HG03095 (cell line): ENCODE measurements at regions not wholly inside any gene's neighbourhood (a gene's known extent, or its start where the extent isn't known, plus 50 kb on each side); places are given as distances from the start of the nearest gene placed in this dataset.

Experiments used
- ATAC-seq: cut with Tn5 transposase; IDR thresholded peaks from one replicate; pipeline ENCODE4 v1.9.1; 2021; ENCODE audit warnings: moderate library complexity; ENCODE audit not compliant: unreplicated experiment

DNA sequence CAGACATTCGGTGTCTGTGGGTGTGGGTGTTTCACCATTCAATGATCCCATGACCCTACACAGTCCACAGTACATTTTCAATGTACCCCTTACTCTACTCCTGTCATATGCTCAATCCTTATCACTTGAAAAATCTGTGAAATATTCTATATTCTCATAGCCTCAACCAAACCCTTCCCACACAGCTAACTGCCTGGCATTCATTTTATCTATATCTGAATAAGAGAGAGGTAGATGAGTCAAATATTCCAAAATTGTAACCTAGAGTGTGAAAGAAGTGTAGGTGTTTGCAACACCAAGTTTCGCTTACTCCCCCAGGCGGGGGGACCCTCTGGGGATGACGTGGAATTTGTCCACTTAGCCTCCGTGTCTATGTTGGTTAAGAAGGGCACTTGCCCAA lies 354.8 kb downstream of the ETS1 start:
- ATAC-seq, result no peak

DNA sequence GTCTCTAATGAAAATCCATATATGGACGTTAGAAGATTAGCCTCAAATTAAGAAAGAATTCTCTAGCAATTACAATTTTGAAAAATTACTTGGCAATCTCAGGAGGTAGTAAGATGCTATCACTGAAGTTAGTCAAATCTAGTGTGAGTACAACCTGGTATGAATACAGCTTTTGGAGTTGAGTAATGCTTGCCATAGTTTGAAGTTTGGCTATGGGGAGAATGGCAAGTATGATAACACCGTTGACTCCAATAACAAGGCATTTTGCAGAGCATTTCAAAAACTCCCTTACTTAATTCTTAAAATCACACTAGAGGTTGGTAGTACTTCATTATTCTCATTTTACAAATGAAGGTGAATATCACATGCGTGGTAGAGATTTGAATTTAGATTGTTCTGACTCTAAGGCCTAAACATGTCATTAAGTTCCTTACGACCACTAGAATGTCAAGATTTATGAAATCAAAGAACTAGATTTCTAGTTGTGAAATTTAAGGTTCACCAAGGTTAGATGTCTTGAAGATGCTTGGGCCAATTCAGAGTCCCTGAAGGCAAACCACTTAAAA lies 355.4 kb downstream of the ETS1 start:
- no peak for ATAC-seq

DNA sequence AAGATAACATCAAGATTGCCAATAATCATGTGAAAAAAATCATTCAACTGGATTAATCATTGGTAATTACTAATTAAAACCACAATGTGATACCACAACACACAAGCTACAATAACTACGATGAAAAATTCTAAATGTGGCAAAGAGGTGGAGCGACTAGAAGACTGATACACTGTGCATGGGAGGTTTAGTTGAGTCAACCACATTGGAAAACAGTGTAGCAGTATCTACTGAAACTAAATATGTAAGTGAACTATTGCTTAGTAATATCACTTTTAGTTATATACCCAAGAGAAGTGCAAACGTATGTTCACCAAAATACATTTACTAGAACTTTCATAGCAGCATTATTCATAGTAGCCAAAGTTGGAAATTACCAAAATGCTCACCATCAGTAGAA lies 359.9 kb downstream of the ETS1 start:
- ATAC-seq, result no peak

DNA sequence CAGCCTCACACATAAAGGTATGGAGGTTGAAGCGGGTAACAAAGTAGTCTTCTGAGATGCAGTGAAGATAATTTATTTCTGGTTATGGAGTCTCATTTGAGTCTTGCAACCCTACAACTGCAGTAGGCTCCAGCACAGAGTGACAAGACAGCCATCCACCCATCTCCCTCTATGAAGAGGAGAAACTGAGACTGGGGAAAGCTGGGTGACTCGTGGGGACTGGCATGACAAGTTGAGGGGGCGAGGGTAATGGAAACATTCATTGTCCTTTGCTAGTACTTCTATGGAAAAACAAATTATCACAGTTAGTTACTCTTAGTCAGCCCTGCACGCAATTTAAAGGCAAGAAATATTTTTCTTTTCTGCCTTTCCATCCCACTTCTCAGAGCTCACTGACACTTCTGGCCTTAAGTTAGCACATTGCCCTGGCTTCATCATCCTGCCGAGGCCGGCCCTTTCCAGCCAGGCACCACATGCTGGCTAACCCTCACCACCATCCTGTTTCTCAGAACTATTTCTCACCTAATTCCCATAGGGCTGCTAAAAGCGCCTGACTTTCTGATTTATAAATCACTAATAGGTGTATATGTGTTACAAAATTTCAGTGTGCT lies 361.1 kb downstream of the ETS1 start:
- ATAC-seq, result no peak

DNA sequence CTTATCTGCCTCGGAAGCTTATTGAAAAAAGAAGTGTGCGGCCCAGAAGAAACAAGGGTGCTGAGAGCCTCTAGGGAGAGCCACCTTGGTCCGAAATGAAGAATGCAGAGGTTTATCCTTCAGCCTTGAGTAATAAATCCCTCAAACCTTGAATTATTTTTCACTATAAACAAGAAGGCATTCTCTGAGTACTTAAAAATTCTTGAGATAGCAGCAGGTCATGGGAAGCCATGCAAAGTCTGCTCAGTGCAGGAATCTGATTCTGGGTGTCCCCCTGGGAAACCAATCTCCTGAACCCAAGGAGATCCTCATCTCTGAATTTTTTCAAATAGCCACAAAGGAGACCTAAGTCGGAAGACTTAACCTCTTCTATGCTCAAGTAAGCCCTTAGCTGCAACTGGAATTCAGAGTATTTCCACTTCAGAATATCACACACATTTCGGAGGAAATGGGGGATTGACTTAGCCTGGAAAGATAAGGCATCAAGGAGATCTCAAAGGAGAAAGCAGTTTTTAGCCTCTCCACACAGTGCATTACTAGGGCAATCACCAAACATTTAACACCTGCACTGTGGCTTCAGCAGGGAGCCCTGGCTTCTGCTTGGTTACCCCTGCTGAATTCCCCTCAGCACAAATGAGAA lies 365.0 kb downstream of the ETS1 start:
- no peak for ATAC-seq

DNA sequence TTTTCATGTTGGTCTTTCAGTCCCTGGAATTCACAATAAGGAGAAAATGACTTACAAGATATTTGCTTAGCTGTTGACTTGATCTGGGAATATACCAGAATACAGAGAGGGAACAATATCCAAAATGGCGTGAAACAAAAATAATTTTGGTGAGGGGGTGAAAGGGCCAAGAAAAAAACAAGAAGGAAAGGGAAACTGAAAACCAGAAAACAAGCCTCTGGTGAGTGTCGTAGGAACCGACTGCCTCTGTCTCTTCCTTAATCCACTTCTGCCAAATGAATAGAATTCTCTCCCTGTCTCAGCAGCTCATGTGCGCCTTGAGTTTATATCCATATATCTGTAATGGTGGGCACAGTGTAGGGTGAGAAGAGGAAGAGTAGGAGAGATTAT lies 367.6 kb downstream of the ETS1 start:
- ATAC-seq, result no peak

DNA sequence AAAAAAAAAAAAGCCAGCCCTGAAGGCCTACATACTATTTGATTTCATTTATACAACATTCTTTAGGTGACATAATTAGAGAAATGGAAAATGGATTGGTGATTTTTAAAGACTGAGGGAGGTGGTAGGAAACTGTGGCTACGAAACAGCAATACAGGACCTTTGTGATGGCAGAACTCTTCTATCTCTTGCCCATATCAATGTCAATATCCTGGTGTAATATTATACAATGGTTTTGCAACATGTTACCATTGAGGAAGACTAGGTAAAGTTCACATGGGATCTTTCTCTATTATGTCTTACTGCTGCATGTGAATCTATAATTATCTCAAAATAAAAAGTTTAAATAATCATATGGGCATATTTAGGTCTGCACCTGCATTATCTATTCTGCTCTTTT lies 371.2 kb downstream of the ETS1 start:
- ATAC-seq, result no peak

DNA sequence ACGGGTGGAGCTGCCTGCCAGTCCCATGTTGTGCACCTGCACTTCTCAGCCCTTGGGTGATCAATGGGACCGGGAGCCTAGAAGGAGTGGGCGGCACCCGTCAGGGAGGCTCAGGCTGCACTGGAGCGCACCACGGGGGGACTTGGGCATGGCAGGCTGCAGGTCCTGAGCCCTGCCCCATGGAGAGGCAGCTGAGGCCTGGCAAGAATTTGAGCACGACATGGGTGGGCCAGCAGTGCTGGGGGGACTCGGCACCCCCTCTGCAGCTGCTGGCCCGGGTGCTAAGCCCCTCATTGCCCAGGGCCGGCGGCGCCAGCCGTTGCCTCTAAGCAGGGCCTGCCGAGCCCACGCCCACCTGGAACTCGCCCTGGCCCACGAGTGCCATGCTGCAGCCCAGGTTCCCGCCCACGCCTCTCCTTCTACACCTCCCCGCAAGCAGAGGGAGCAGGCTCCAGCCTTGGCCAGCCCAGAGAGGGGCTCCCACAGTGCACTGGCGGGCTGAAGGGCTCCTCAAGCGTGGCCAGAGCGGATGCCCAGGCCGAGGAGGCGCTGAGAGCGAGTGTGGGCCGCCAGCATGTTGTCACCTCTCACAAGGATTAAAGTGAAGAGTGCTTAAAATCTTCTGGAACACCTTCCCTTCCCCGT lies 372.0 kb downstream of the ETS1 start:
- ATAC-seq, result no peak

DNA sequence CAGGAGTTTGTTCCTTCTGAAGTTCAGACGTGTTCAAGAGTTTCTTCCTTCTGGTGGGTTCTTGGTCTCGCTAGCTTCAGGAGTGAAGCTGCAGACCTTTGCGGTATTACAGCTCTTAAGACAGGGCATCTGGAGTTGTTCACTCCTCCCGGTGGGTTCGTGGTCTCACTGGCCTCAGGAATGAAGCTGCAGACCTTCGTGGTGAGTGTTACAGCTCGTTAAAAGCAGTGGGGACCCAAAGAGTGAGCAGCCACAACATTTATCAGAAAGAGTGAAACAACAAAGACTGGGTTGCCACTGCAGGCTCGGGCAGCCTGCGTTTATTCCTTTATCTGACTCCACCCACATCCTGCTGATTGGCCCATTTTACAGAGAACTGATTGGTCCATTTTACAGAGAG lies 373.1 kb downstream of the ETS1 start:
- ATAC-seq, result no peak

DNA sequence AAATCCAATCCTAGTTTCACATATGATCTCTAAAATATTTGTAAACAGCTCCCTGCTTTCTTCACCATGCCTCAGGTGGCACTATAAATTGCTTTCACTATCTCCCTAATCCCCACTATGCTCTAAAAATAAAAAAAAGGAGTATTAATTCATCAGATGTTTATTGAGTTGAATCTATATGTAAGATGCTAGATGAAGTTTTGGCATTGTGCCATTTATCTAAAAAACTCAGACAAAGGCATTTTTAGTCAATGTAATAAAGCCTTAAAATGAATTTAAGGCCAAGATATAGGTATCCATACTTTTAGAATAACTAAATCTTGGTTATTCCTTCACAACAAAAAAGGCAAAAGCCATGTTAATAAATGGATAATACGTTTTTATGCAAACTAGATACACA lies 373.9 kb downstream of the ETS1 start:
- no peak for ATAC-seq

DNA sequence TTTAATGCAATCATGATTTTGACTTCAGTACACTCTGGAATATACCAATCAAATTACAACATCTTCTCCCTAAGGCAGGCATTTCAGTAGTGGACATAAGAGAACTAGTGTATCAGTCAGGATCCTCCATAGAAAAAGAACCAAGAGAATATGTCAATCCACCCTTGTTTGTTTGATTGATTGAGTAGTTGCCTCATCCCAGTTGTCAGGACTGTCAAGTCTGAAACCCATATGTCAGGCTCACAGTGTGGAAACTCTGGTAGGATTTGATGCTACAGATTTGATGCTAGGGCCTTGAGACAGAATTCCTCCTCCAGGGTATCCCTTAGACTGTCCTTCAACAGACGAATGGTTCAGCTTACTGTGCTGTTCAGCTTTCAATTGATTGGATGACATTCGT lies 375.0 kb downstream of the ETS1 start:
- no peak for ATAC-seq

DNA sequence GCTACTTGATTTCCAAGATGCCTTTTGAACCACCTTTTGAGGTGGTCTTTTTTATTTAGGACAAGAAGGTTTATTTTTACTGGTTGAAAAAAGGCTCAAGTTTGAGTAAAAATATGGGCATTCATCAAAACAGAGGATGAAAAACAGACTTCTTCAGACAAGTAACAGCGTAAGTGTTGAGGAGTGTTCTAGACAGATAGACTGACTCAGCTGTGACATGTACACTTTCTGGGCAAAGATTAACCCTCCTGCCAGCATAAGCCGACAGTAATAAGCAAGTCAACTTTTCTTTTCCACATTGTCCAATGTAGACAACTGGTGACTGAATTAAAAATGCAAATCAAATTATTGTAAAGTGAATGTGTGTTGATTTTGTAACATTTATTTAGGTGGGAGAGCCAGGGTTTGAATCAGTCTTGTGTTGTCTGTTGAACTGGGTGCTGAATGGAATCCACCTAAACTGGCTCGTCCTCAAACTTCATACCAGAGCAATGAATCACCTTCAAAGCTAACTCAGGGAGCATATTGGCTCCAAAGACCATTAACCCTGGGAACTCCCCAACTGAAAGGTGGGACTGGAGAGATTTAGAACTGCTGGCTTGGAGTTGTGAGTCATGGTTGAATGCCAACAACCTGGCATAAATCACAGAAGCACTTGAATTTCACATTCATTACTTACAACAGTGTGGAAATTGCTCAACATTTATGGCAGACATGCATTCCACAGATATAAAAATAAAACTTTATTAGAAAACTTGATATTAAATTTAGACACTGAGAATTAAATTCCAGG lies 377.0 kb downstream of the ETS1 start:
- no peak for ATAC-seq

DNA sequence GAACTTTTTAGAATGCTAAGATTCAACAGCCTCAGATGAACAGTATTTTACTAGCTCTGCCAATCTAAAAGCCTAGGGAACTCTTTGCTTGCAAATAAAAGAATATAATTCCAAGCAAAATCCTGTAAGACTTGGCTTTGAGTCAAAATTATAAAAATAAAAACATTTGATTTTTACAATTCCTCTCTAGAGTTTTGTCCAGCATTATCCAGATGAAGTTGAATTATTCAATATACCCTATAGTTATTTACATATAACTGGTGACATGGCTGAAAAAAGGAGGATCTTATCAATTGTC lies 378.3 kb downstream of the ETS1 start:
- ATAC-seq, result no peak

DNA sequence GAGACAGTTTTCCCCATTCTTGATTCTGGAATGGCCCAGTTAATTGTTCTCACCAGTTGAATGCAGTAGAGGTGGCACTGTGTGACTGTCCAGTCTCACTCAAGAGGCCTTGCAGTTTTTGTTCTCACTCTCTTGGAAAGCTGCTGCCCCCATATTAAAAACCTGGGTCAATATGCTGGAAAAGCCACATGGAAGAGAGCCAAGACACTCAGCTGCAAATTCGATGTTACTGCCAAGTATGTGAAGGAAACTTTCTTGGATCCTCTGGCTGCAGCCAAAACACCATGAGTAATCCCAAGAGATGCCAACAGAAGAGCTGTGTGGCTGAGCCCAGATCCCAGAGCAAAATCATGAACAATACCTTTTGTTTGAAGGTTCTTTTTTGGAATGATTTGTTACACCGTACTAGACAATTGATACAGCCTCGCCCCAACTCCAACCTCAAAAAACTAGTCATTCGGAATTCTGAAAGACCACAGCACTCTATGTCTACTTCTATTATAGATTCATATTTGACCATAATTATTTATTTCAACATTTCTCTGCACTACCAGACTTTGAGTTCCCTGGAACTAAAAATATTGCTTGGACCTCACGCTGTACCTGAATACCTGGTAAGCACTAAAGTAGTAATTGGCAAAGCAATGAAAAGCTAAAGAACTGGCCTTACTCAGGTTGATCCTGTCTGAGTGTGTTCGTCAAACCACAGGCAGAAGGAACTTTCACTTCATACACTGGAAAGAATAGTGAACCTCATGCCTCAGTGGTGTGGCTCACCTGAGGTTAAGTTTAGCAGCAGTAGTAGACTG lies 378.8 kb downstream of the ETS1 start:
- no peak for ATAC-seq

DNA sequence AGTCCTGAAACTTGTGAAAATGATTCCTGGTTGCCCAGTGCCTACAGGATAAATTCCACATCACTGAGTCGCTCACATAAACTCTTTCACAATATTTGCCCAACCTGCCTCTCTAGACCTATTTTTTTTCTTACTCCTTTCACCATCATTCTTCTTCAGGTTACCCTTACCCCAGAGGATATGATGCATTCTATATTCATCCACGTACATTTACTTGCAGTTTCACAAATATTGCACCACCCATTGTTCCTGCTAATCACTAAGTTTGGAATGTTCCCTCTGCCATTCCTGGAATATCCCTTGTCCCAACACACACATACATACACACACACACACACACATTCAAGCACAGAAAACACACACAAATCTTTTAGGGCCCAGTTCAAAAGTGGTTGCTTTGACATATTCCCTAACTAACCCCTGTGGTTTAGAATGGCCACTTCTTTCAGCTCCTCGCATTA lies 379.5 kb downstream of the ETS1 start:
- ATAC-seq, result no peak

DNA sequence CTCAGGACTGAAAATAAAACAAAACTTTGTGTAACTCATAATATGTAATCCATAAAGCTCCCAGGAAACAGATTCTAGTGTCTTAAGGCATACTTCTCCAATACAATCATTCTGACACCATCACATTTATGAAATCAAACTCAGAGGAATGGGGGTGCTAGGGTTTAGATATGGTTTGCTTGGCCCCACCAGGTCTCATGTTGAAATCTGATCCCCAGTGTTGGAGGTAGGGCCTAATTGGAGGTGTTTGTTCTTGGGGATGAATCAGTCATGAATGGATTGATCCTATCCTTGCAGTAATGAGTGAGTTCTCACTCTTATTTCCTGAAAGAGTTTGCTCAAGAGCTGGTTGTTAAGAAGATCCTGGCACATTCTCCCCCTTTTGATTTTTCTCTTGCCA lies 380.9 kb downstream of the ETS1 start:
- ATAC-seq, result no peak

DNA sequence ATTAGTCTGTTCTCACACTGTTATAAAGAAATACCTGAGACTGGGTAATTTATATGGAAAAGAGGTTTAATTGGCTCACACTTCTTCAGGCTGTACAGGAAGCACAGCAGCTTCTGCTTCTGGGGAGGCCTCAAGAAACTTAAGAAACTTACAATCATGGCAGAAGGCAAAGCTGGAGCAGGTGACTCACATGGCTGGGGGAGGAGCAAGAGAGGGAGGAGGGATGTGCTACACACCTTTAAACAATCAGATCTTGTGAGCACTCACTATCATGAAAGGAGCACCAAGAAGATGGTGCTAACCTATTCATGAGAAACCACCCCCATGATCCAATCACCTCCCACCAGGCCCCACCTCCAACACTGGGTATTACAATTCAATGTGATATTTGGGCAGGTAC lies 381.6 kb downstream of the ETS1 start:
- no peak for ATAC-seq

DNA sequence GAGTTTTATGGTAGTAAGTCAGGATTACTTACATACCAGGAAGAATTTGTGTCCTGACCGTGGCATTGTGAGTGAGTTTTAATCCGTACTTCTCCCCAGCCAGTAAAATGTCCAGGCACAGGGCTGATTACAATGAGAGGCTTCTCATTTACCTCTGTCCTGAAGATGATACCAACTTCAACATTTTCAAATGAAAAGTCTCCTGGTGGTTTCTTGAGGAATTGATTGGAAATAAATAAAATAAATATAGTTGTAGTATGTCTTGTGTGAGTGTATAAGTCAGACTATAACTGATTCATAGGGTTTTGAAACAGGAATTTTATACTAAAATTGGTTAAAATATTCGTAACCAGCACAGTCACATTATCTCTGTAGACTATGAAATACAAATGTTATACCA lies 382.5 kb downstream of the ETS1 start:
- no peak for ATAC-seq

DNA sequence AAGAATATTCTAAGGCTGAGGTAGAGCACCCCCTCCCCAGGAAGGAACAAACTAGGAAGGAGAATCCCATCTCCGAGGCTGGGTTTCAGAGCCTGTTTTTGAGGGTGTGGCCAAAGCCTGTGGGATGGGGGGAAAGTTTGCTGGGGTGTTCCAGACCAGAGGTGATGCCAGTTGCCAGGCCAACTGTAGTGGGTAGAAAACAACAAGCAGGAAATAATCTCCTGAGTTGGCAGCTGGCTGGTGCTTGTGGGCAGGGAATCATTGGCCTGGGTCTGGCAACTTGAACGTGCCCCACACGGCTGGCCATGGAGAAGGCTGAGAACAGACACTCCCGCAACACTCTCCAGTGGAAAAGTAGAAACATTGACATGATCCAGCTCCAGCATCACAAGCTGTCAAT lies 385.6 kb downstream of the ETS1 start:
- no peak for ATAC-seq

DNA sequence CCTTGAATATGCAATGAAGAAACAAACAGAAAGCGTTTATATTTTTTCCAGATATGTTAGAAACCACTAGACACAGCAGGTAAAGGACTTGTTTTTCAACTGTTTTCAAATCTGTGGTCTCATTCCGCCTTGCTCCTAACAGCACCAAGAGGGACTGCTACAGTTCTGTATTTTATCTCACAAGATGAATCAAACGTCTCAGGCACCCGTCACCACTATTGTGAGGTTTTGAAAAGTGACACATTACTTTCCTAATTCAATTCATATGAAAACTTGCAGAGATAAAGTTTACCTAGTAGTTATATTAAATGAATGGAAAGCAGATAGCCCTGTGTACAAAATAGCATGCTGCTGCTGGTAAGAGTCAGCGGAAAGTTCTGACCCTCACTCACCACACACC lies 386.3 kb downstream of the ETS1 start:
- no peak for ATAC-seq

DNA sequence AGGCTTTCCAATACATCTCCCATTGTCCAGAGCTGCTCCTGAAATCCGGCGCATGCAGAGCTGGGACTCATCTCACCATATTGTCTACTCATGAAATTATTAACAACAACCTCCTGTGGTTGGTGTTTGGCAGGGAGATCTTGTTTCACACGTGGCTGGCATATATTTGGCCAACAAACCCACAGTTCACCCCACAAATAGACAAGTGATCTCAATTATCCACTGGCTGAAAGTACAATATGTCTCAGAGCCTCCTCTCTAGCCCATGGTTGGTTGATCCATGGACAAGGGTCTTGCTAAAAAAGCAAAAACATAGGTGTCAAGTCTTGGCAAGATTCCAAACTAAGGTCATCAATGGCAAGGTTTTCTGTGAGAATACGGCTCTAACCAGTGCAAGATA lies 386.9 kb downstream of the ETS1 start:
- ATAC-seq, result no peak
